ENCODE measurements at regions not wholly inside any gene's neighbourhood (a gene's known extent, or its start where the extent isn't known, plus 50 kb on each side); places are given as distances from the start of the nearest gene placed in this dataset.

GRCh38 chr13:22134261-22134660 lies 463.4 kb downstream of the FGF9 start:
- H3K4me3 ChIP-seq (replicated peaks in 1 of 2; ENCODE audit: low read depth in 2 of 2, low read length in 2 of 2) = no peak overlapping the region
- TF ChIP-seq CTCF (IDR thresholded peaks at IDR 0.05; ENCODE audit: low read depth, low read length) = no peak
- DNase-seq (ENCODE audit: low read depth in 2 of 2) = no peak

- no peak overlapping the region for H3K4me3 ChIP-seq (replicated peaks in 1 of 2; ENCODE audit: low read depth in 2 of 2, low read length in 2 of 2)
- TF ChIP-seq CTCF (IDR thresholded peaks at IDR 0.05; ENCODE audit: low read depth, low read length) = no peak
- no peak for DNase-seq (ENCODE audit: low read depth in 2 of 2)
These were observed 464.6 kb downstream of the FGF9 start for GRCh38 chr13:22135446-22135845.

GRCh38 chr13:22137361-22138050 lies 466.6 kb downstream of the FGF9 start:
- H3K4me3 ChIP-seq (replicated peaks in 1 of 2; ENCODE audit: low read depth in 2 of 2, low read length in 2 of 2) = no peak overlapping the region
- no peak for TF ChIP-seq CTCF (IDR thresholded peaks at IDR 0.05; ENCODE audit: low read depth, low read length)
- no peak for DNase-seq (ENCODE audit: low read depth in 2 of 2)

- no peak for DNase-seq (ENCODE audit: low read depth in 2 of 2)
- no peak overlapping the region for H3K4me3 ChIP-seq (replicated peaks in 1 of 2; ENCODE audit: low read depth in 2 of 2, low read length in 2 of 2)
- no peak for TF ChIP-seq CTCF (IDR thresholded peaks at IDR 0.05; ENCODE audit: low read depth, low read length)
These were observed 468.1 kb downstream of the FGF9 start for GRCh38 chr13:22138947-22139346.

- no peak for TF ChIP-seq CTCF (IDR thresholded peaks at IDR 0.05; ENCODE audit: low read depth, low read length)
- no peak overlapping the region for H3K4me3 ChIP-seq (replicated peaks in 1 of 2; ENCODE audit: low read depth in 2 of 2, low read length in 2 of 2)
- no peak for DNase-seq (ENCODE audit: low read depth in 2 of 2)
These were observed 470.8 kb downstream of the FGF9 start for GRCh38 chr13:22141716-22142115.

GRCh38 chr13:22143671-22144070 lies 472.8 kb downstream of the FGF9 start:
- TF ChIP-seq CTCF (IDR thresholded peaks at IDR 0.05; ENCODE audit: low read depth, low read length) = no peak
- DNase-seq (ENCODE audit: low read depth in 2 of 2) = no peak

GRCh38 chr13:22144806-22145205 lies 473.9 kb downstream of the FGF9 start:
- DNase-seq (ENCODE audit: low read depth in 2 of 2) = no peak
- H3K4me3 ChIP-seq (replicated peaks in 1 of 2; ENCODE audit: low read depth in 2 of 2, low read length in 2 of 2) = no peak overlapping the region
- TF ChIP-seq CTCF (IDR thresholded peaks at IDR 0.05; ENCODE audit: low read depth, low read length) = no peak

More at GRCh38 chr13:22143671-22144070, 472.8 kb downstream of the FGF9 start:
- H3K4me3 ChIP-seq (replicated peaks in 1 of 2; ENCODE audit: low read depth in 2 of 2, low read length in 2 of 2) = no peak overlapping the region
